Trophoblast cell (in vitro differentiated cells and primary cell): ENCODE measurements at regions not wholly inside any gene's neighbourhood (a gene's known extent, or its start where the extent isn't known, plus 50 kb on each side); places are given as distances from the start of the nearest gene placed in this dataset.

Experiments used
- DNase-seq, 2 donors: peaks; one replicate each; pipeline ENCODE4 v3.0.0-alpha.2; 2016
- H2AFZ ChIP-seq: 2 replicates; pipeline ENCODE4 v1.6.1; 2013; ENCODE audit warnings: low read length, moderate library complexity, mild to moderate bottlenecking; ENCODE audit not compliant: insufficient read depth, poor library complexity
- H2AK5ac ChIP-seq: 2 replicates; pipeline ENCODE4 v1.6.1; 2013; ENCODE audit warnings: mild to moderate bottlenecking, low read length
- H2BK120ac ChIP-seq: 2 replicates; pipeline ENCODE4 v1.6.1; 2013; ENCODE audit warnings: low read length, mild to moderate bottlenecking, moderate library complexity; ENCODE audit not compliant: insufficient read depth, poor library complexity
- H2BK12ac ChIP-seq: 2 replicates; pipeline ENCODE4 v1.6.1; 2013; ENCODE audit warnings: mild to moderate bottlenecking, low read length, moderate library complexity
- H2BK5ac ChIP-seq: 2 replicates; pipeline ENCODE4 v1.6.1; 2013; ENCODE audit warnings: low read length, low read depth, moderate library complexity, mild to moderate bottlenecking; ENCODE audit not compliant: poor library complexity
- H3K14ac ChIP-seq: 2 replicates; pipeline ENCODE4 v1.6.1; 2013; ENCODE audit warnings: mild to moderate bottlenecking, low read length
- H3K18ac ChIP-seq: 2 replicates; pipeline ENCODE4 v1.6.1; 2013; ENCODE audit warnings: mild to moderate bottlenecking, low read length
- H3K23ac ChIP-seq: 2 replicates; pipeline ENCODE4 v1.6.1; 2013; ENCODE audit warnings: low read length
- H3K27ac ChIP-seq: 2 replicates; pipeline ENCODE4 v1.5.1; 2013; ENCODE audit warnings: low read depth, mild to moderate bottlenecking, inconsistent platforms, low read length, moderate library complexity
- H3K27me3 ChIP-seq: 2 replicates; pipeline ENCODE4 v1.6.1; 2013; ENCODE audit warnings: inconsistent platforms, mild to moderate bottlenecking, low read length, moderate library complexity; ENCODE audit not compliant: insufficient read depth
- H3K36me3 ChIP-seq, 2 experiments: 1 replicate in 1 of 2; 2 replicates in 1 of 2; pipeline ENCODE4 v1.6.1; 2013; ENCODE audit warnings: low read length in 2 of 2, mild to moderate bottlenecking in 2 of 2, moderate library complexity in 1 of 2; ENCODE audit not compliant: insufficient read depth in 2 of 2, control insufficient read depth in 1 of 2
- H3K4ac ChIP-seq: 2 replicates; pipeline ENCODE4 v1.6.1; 2013; ENCODE audit warnings: low read depth, mild to moderate bottlenecking, low read length, moderate library complexity
- H3K4me1 ChIP-seq, 2 experiments: 1 replicate in 1 of 2; 2 replicates in 1 of 2; pipeline ENCODE4 v1.6.1; 2013; ENCODE audit warnings: low read length in 2 of 2, mild to moderate bottlenecking in 2 of 2, moderate library complexity in 1 of 2; ENCODE audit not compliant: insufficient read depth in 2 of 2, control insufficient read depth in 1 of 2
- H3K4me2 ChIP-seq: 2 replicates; pipeline ENCODE4 v1.6.1; 2013; ENCODE audit warnings: inconsistent platforms, mild to moderate bottlenecking, low read length, moderate library complexity
- H3K4me3 ChIP-seq: 2 replicates; pipeline ENCODE4 v1.5.1; 2013; ENCODE audit warnings: mild to moderate bottlenecking, low read depth, low read length, inconsistent platforms
- H3K79me1 ChIP-seq: one replicate; pipeline ENCODE4 v1.6.1; 2013; ENCODE audit warnings: low read length
- H3K79me2 ChIP-seq: 2 replicates; pipeline ENCODE4 v1.6.1; 2013; ENCODE audit warnings: low read length, mild to moderate bottlenecking; ENCODE audit not compliant: control insufficient read depth, insufficient read depth, poor library complexity
- H3K9ac ChIP-seq: 2 replicates; pipeline ENCODE4 v1.6.1; 2013; ENCODE audit warnings: mild to moderate bottlenecking, low read length
- H3K9me3 ChIP-seq: 2 replicates; pipeline ENCODE4 v1.6.1; 2013; ENCODE audit warnings: low read depth, mild to moderate bottlenecking, control low read depth, inconsistent platforms, low read length; ENCODE audit not compliant: insufficient read depth
- H4K12ac ChIP-seq: 2 replicates; pipeline ENCODE4 v1.6.1; 2013; ENCODE audit warnings: low read depth, mild to moderate bottlenecking, low read length, moderate library complexity
- H4K8ac ChIP-seq: 2 replicates; pipeline ENCODE4 v1.6.1; 2013; ENCODE audit warnings: low read depth, mild to moderate bottlenecking, low read length, moderate library complexity
- H4K91ac ChIP-seq: one replicate; pipeline ENCODE4 v1.6.1; 2013; ENCODE audit warnings: low read depth, mild to moderate bottlenecking, low read length, moderate library complexity
- WGBS: extraction: QIAGEN DNeasy Blood & Tissue Kit; methylation state at CpG from one replicate; pipeline ENCODE4 v1.1.7; 2013; ENCODE audit warnings: missing lambda C conversion rate; ENCODE audit not compliant: insufficient read length, insufficient coverage; ENCODE audit errors: extremely low coverage; 5-methylcytosine and 5-hydroxymethylcytosine counted together

GRCh38 chr22:49010070-49010863, 817.4 kb downstream of the BRD1 start:
- no peak overlapping the region for H4K12ac ChIP-seq
- H3K4me2 ChIP-seq = no peak overlapping the region
- H4K8ac ChIP-seq = no peak overlapping the region
- H3K23ac ChIP-seq = no peak overlapping the region
- no peak overlapping the region for H3K27ac ChIP-seq
- H3K79me1 ChIP-seq = no peaks in the 10 kb centered on the region
- no peak overlapping the region for H3K4ac ChIP-seq
- H2BK5ac ChIP-seq = no peak overlapping the region
- H3K36me3 ChIP-seq = no peaks in the 10 kb centered on the region
- no peak overlapping the region for H2BK12ac ChIP-seq
- no peak overlapping the region for H3K18ac ChIP-seq
- no peak overlapping the region for H2AK5ac ChIP-seq
- H2BK120ac ChIP-seq = no peak overlapping the region
- WGBS = no CpG with 5 or more reads among the region's 25 CpGs
- no peak overlapping the region for H3K14ac ChIP-seq
- H3K9ac ChIP-seq = no peak overlapping the region
- peaks cover 5% of the 10 kb centered on the region for H3K9me3 ChIP-seq
- H3K79me2 ChIP-seq = no peaks in the 10 kb centered on the region
- no peaks in the 10 kb centered on the region for H3K27me3 ChIP-seq
- H2AFZ ChIP-seq = no peak overlapping the region
- H4K91ac ChIP-seq = no peak overlapping the region
- no peak overlapping the region for H3K4me3 ChIP-seq
- DNase-seq = no peak
- H3K4me1 ChIP-seq = no peaks in the 10 kb centered on the region

- no peak overlapping the region for H4K91ac ChIP-seq
- H4K12ac ChIP-seq = no peak overlapping the region
- no peak overlapping the region for H2AFZ ChIP-seq
- no peak overlapping the region for H3K4me2 ChIP-seq
- no peak overlapping the region for H3K9ac ChIP-seq
- no peak overlapping the region for H3K18ac ChIP-seq
- H3K4me1 ChIP-seq = no peaks in the 10 kb centered on the region
- no peaks in the 10 kb centered on the region for H3K79me1 ChIP-seq
- no peak overlapping the region for H3K14ac ChIP-seq
- H2BK12ac ChIP-seq = no peak overlapping the region
- no peak overlapping the region for H2BK5ac ChIP-seq
- WGBS = no CpG with 5 or more reads among the region's 12 CpGs
- peaks cover 9% of the 10 kb centered on the region for H3K9me3 ChIP-seq
- no peak overlapping the region for H3K23ac ChIP-seq
- no peak overlapping the region for H2AK5ac ChIP-seq
- H3K79me2 ChIP-seq = no peaks in the 10 kb centered on the region
- H3K36me3 ChIP-seq = no peaks in the 10 kb centered on the region
- H3K27ac ChIP-seq = no peak overlapping the region
- H4K8ac ChIP-seq = no peak overlapping the region
- H3K4me3 ChIP-seq = no peak overlapping the region
- H3K27me3 ChIP-seq = no peaks in the 10 kb centered on the region
- no peak overlapping the region for H3K4ac ChIP-seq
- no peak for DNase-seq
- no peak overlapping the region for H2BK120ac ChIP-seq
Observed at GRCh38 chr22:49009359-49010063, 818.2 kb downstream of the BRD1 start.

GRCh38 chr22:49008682-49009235, 818.9 kb downstream of the BRD1 start:
- H4K12ac ChIP-seq = no peak overlapping the region
- DNase-seq = no peak
- no peaks in the 10 kb centered on the region for H3K27me3 ChIP-seq
- H4K91ac ChIP-seq = no peak overlapping the region
- H3K4me2 ChIP-seq = no peak overlapping the region
- no peak overlapping the region for H3K4me3 ChIP-seq
- no peak overlapping the region for H2BK12ac ChIP-seq
- no peak overlapping the region for H3K27ac ChIP-seq
- no peaks in the 10 kb centered on the region for H3K79me1 ChIP-seq
- H3K4ac ChIP-seq = no peak overlapping the region
- no peaks in the 10 kb centered on the region for H3K4me1 ChIP-seq
- H3K23ac ChIP-seq = no peak overlapping the region
- no peak overlapping the region for H2AFZ ChIP-seq
- no peaks in the 10 kb centered on the region for H3K79me2 ChIP-seq
- no peak overlapping the region for H3K14ac ChIP-seq
- no peak overlapping the region for H2BK120ac ChIP-seq
- H3K18ac ChIP-seq = no peak overlapping the region
- no peak overlapping the region for H2BK5ac ChIP-seq
- peaks cover 11% of the 10 kb centered on the region for H3K9me3 ChIP-seq
- WGBS = no CpG with 5 or more reads among the region's 18 CpGs
- H3K36me3 ChIP-seq = no peaks in the 10 kb centered on the region
- H3K9ac ChIP-seq = no peak overlapping the region
- H4K8ac ChIP-seq = no peak overlapping the region
- H2AK5ac ChIP-seq = no peak overlapping the region

- Histone ChIP-seq H4K12ac (no peak overlapping the region), H3K9ac (no peak overlapping the region), H2BK12ac (no peak overlapping the region), H2AFZ (no peak overlapping the region), H3K36me3 (no peaks in the 10 kb centered on the region), H3K4me3 (no peak overlapping the region), H2AK5ac (no peak overlapping the region), H3K4ac (no peak overlapping the region), H2BK120ac (no peak overlapping the region), H3K9me3 (peaks cover 11% of the 10 kb centered on the region), H3K79me2 (no peaks in the 10 kb centered on the region), H3K27ac (no peak overlapping the region), H3K4me1 (no peaks in the 10 kb centered on the region), H3K23ac (no peak overlapping the region), H3K27me3 (no peaks in the 10 kb centered on the region), H2BK5ac (no peak overlapping the region), H4K91ac (no peak overlapping the region), H3K79me1 (no peaks in the 10 kb centered on the region), H3K18ac (no peak overlapping the region), H3K14ac (no peak overlapping the region), H4K8ac (no peak overlapping the region), H3K4me2 (no peak overlapping the region)
- no peak for DNase-seq
- WGBS = no CpG with 5 or more reads among the region's 12 CpGs
Observed at GRCh38 chr22:49007013-49007653, 820.5 kb downstream of the BRD1 start.
